SH-SY5Y (cell line): ENCODE measurements at regions not wholly inside any gene's neighbourhood (a gene's known extent, or its start where the extent isn't known, plus 50 kb on each side); places are given as distances from the start of the nearest gene placed in this dataset.

Experiments used
- GATA2 ChIP-seq: IDR thresholded peaks from 2 replicates; pipeline ENCODE4 v1.6.1; 2011; ENCODE audit warnings: mild to moderate bottlenecking, low read depth, low read length
- GATA3 ChIP-seq: IDR thresholded peaks from 2 replicates; pipeline ENCODE4 v1.6.1; 2011; ENCODE audit warnings: low read depth, mild to moderate bottlenecking, low read length, moderate library complexity

DNA sequence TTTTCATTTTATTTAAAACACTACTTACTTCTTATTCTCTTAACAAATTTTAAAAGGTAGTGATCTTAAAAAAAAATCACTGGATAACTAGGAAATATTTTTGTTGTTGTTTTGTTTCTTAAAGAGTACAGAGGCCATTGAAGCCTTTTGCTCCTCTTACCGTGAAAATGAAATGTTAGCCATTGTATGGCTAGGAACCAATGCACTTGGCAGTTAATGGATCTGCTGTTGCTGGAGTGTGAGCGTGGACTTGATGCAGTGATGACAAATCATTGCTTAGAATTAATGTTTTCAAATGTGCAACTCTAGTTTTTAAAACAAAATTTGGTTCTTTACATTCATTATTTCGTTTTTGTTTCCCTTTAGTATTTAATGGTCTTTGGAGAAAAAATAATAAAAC lies 162.3 kb downstream of the HAUS1 start:
- TF ChIP-seq GATA2 (no peak), GATA3 (no peak)
